ENCODE measurements at regions not wholly inside any gene's neighbourhood (a gene's known extent, or its start where the extent isn't known, plus 50 kb on each side); places are given as distances from the start of the nearest gene placed in this dataset.

GRCh38 chr14:82710267-82710841, 1176.7 kb upstream of the SEL1L start:
- TF ChIP-seq CTCF (IDR thresholded peaks at IDR 0.05) (peak; percentile 76), REST (IDR thresholded peaks at IDR 0.05; ENCODE audit: insufficient read depth in 1 of 2, low read depth in 2 of 2, low read length in 1 of 2) (no peak)
- ChIA-PET CTCF (no interaction called here), POLR2A (no interaction called here)
- no peaks in the 10 kb centered on the region for H3K27me3 ChIP-seq (ENCODE audit: control insufficient read depth, insufficient read depth, low read length)
- ATAC-seq (no peak), DNase-seq (ENCODE audit: low read depth, low spot score) (peak; percentile 28)
- intact Hi-C loops (cut with micrococcal nuclease; ENCODE audit: unreplicated experiment) (no loop called here), in situ Hi-C loops (cut with HindIII; ENCODE audit: low pct_unique_long_range_greater_than_20kb, low sequenced_read_pairs) (no loop called here)
- no peak overlapping the region for H3K27ac ChIP-seq (ENCODE audit: low read length)
- H3K4me1 ChIP-seq (ENCODE audit: control insufficient read depth, insufficient read depth, low read length), result no peaks in the 10 kb centered on the region
- H3K4me3 ChIP-seq (ENCODE audit: low read depth in 2 of 2, low read length in 2 of 2), result no peak overlapping the region
- no peaks in the 10 kb centered on the region for H3K9me3 ChIP-seq (ENCODE audit: control insufficient read depth, insufficient read depth, low read depth, low read length)
- no TSS peak for BruUV-seq (replicated peaks)
- no peaks in the 10 kb centered on the region for H3K36me3 ChIP-seq (ENCODE audit: control insufficient read depth, insufficient read depth, low read length)

- Histone ChIP-seq H3K36me3 (ENCODE audit: control insufficient read depth, insufficient read depth, low read length) (no peaks in the 10 kb centered on the region), H3K9me3 (ENCODE audit: control insufficient read depth, insufficient read depth, low read depth, low read length) (no peaks in the 10 kb centered on the region), H3K4me1 (ENCODE audit: control insufficient read depth, insufficient read depth, low read length) (no peaks in the 10 kb centered on the region), H3K4me3 (ENCODE audit: low read depth in 2 of 2, low read length in 2 of 2) (no peak overlapping the region), H3K27ac (ENCODE audit: low read length) (no peak overlapping the region), H3K27me3 (ENCODE audit: control insufficient read depth, insufficient read depth, low read length) (no peaks in the 10 kb centered on the region)
- POLR2A ChIA-PET, result no interaction called here
- ATAC-seq, result no peak
- BruUV-seq (replicated peaks), result no TSS peak
- TF ChIP-seq TCF7L2 (IDR thresholded peaks at IDR 0.05; ENCODE audit: low read depth, low read length) (no peak), CTCF (IDR thresholded peaks at IDR 0.05) (no peak), POLR2AphosphoS5 (IDR thresholded peaks at IDR 0.05; ENCODE audit: low read depth, low read length) (no peak)
- no peak for DNase-seq (ENCODE audit: low read depth, low spot score)
- in situ Hi-C loops (cut with HindIII; ENCODE audit: low pct_unique_long_range_greater_than_20kb, low sequenced_read_pairs) (no loop called here), intact Hi-C loops (cut with micrococcal nuclease; ENCODE audit: unreplicated experiment) (no loop called here)
- CTCF ChIA-PET, result no interaction called here
These were observed 1186.0 kb upstream of the SEL1L start for GRCh38 chr14:82719617-82720016.

GRCh38 chr14:82720431-82720830, 1186.8 kb upstream of the SEL1L start:
- no TSS peak for BruUV-seq (replicated peaks)
- TF ChIP-seq TCF7L2 (IDR thresholded peaks at IDR 0.05; ENCODE audit: low read depth, low read length) (no peak), POLR2AphosphoS5 (IDR thresholded peaks at IDR 0.05; ENCODE audit: low read depth, low read length) (no peak), SIN3A (IDR thresholded peaks at IDR 0.05; ENCODE audit: borderline replicate concordance, insufficient read depth, low read depth, low read length) (no peak), REST (IDR thresholded peaks at IDR 0.05; ENCODE audit: insufficient read depth in 1 of 2, low read depth in 2 of 2, low read length in 1 of 2) (no peak), CTCF (IDR thresholded peaks at IDR 0.05) (no peak)
- Histone ChIP-seq H3K9me3 (ENCODE audit: control insufficient read depth, insufficient read depth, low read depth, low read length) (no peaks in the 10 kb centered on the region), H3K4me1 (ENCODE audit: control insufficient read depth, insufficient read depth, low read length) (no peaks in the 10 kb centered on the region), H3K27me3 (ENCODE audit: control insufficient read depth, insufficient read depth, low read length) (no peaks in the 10 kb centered on the region), H3K27ac (ENCODE audit: low read length) (no peak overlapping the region), H3K36me3 (ENCODE audit: control insufficient read depth, insufficient read depth, low read length) (no peaks in the 10 kb centered on the region), H3K4me3 (ENCODE audit: low read depth in 2 of 2, low read length in 2 of 2) (no peak overlapping the region)
- intact Hi-C loops (cut with micrococcal nuclease; ENCODE audit: unreplicated experiment), result no loop called here
- ChIA-PET CTCF (no interaction called here), POLR2A (interaction anchor here (0.6 kb wide), 1 partner anchor 355 kb away, joined by 3 read pairs; no protein-coding TSS in a partner anchor)
- in situ Hi-C loops (cut with HindIII; ENCODE audit: low pct_unique_long_range_greater_than_20kb, low sequenced_read_pairs), result no loop called here
- DNase-seq (ENCODE audit: low read depth, low spot score), result no peak
- ATAC-seq, result no peak
